SK-N-SH (cell line): ENCODE measurements at regions not wholly inside any gene's neighbourhood (a gene's known extent, or its start where the extent isn't known, plus 50 kb on each side); places are given as distances from the start of the nearest gene placed in this dataset.

Experiments
- CTCF ChIP-seq: fragments of 200-600 bp; sonication (generic); IDR thresholded peaks from 2 replicates; pipeline ENCODE4 v1.6.1; 2017; ENCODE audit warnings: antibody characterized with exemption, mild to moderate bottlenecking, moderate library complexity
- EP300 ChIP-seq, 2 experiments: IDR thresholded peaks; 2 replicates each; pipeline versions ENCODE4 v1.4.0 to v1.6.1; 2012; ENCODE audit warnings: borderline replicate concordance in 1 of 2, low read depth in 1 of 2, low read length in 1 of 2
- FOXJ3 ChIP-seq: sonication (generic); formaldehyde crosslinking; IDR thresholded peaks from 2 replicates; pipeline ENCODE4 v1.5.1; 2020; ENCODE audit warnings: mild to moderate bottlenecking, missing genetic modification reagents
- GABPA ChIP-seq: IDR thresholded peaks from 2 replicates; pipeline ENCODE4 v1.4.0; 2012; ENCODE audit warnings: low read depth, mild to moderate bottlenecking
- JUND ChIP-seq: IDR thresholded peaks from 2 replicates; pipeline ENCODE4 v1.4.0; 2012
- MXI1 ChIP-seq: IDR thresholded peaks from 2 replicates; pipeline ENCODE4 v1.6.1; 2012; ENCODE audit warnings: mild to moderate bottlenecking, low read depth, low read length, improper control_type of control experiment
- POLR2AphosphoS5 ChIP-seq: IDR thresholded peaks from 2 replicates; pipeline ENCODE4 v1.6.1; 2012; ENCODE audit warnings: low read depth, low read length
- RAD21 ChIP-seq: IDR thresholded peaks from 2 replicates; pipeline ENCODE4 v1.6.1; 2012; ENCODE audit warnings: mild to moderate bottlenecking, low read length
- RFX5 ChIP-seq: IDR thresholded peaks from 2 replicates; pipeline ENCODE4 v1.6.1; 2012; ENCODE audit warnings: mild to moderate bottlenecking, improper control_type of control experiment, low read length
- RXRA ChIP-seq: IDR thresholded peaks from 2 replicates; pipeline ENCODE4 v1.4.0; 2012; ENCODE audit warnings: low read depth, mild to moderate bottlenecking, borderline replicate concordance
- USF1 ChIP-seq: IDR thresholded peaks from 2 replicates; pipeline ENCODE4 v1.4.0; 2012; ENCODE audit warnings: low read depth, borderline replicate concordance

GRCh38 chr3:144289057-144289456 is 317.4 kb downstream of the DIPK2A start:
- TF ChIP-seq RXRA (no peak), CTCF (no peak), FOXJ3 (CRISPR knock-in tag) (no peak), EP300 (IDR thresholded peaks at IDR 0.05; ENCODE audit: borderline replicate concordance in 1 of 2, low read depth in 1 of 2, low read length in 1 of 2) (no peak), GABPA (no peak), JUND (no peak), RFX5 (no peak), POLR2AphosphoS5 (no peak), MXI1 (no peak), USF1 (no peak), RAD21 (no peak)
